Activated CD8-positive, alpha-beta memory T cell treated with anti-CD3 and anti-CD28 coated beads, Interleukin-2, amount 10 ng/mL, durations not matched to agents 7 days and 5 days (primary cell): ENCODE measurements at regions not wholly inside any gene's neighbourhood (a gene's known extent, or its start where the extent isn't known, plus 50 kb on each side); places are given as distances from the start of the nearest gene placed in this dataset.
"Not testable (repeated sequence)": the region's sequence is repeated elsewhere in the genome, so short reads cannot be mapped to it uniquely, and the experiment has no call there.

Experiments used
- ATAC-seq: fragments of 150-1000 bp; cut with Tn5 transposase; one replicate; pipeline ENCODE4 v1.10.0; 2021; ENCODE audit warnings: moderate library complexity
- CTCF ChIA-PET: fragments of 350-600 bp; sonication (Branson Sonifier 250); formaldehyde crosslinking; loops from one replicate; lab custom pipeline; 2021; ENCODE audit warnings: antibody characterized with exemption; lab: Charles Lee
- DNase-seq: peaks from one replicate; pipeline ENCODE4 v3.0.0-alpha.2; 2020
- H3K27ac Mint-ChIP-seq: one replicate; pipeline ENCODE4 v1.8.0; 2021; ENCODE audit warnings: mild to moderate bottlenecking, mixed read lengths
- H3K27me3 Mint-ChIP-seq: one replicate; pipeline ENCODE4 v1.8.0; 2021; ENCODE audit warnings: mixed read lengths
- H3K36me3 Mint-ChIP-seq: one replicate; pipeline ENCODE4 v1.8.0; 2021; ENCODE audit warnings: mild to moderate bottlenecking, mixed read lengths
- H3K4me1 Mint-ChIP-seq: one replicate; pipeline ENCODE4 v1.8.0; 2021; ENCODE audit warnings: mixed read lengths
- H3K4me3 Mint-ChIP-seq: one replicate; pipeline ENCODE4 v1.8.0; 2021; ENCODE audit warnings: mild to moderate bottlenecking, moderate library complexity, mixed read lengths
- H3K9me3 Mint-ChIP-seq: one replicate; pipeline ENCODE4 v1.8.0; 2022; ENCODE audit warnings: low read depth, mixed read lengths

DNA sequence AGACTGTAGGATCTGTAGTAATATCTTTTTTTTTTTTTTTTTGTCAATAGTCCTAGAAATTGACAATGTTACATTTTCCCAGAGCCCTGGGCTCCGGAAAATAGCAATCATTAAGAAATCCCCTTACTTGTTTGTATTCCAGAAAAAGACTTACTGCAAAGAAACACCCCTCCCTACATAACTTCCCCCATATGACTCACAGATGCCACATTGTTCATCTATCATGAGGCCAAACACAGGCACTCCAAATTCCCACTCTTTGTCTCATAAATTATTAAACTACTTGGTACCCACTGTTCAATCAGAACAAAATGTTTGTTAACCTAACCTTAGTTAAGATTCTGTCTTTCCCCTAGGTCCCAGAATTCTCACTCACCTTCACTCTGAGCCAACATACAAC is 53.5 kb downstream of the TEX51 start:
- H3K27me3 Mint-ChIP-seq = peaks cover 19% of the 10 kb centered on the region
- H3K27ac Mint-ChIP-seq = no peak overlapping the region
- CTCF ChIA-PET = no interaction called here
- no peaks in the 10 kb centered on the region for H3K9me3 Mint-ChIP-seq
- ATAC-seq = no peak
- H3K4me1 Mint-ChIP-seq = no peaks in the 10 kb centered on the region
- H3K36me3 Mint-ChIP-seq = no peaks in the 10 kb centered on the region
- no peak overlapping the region for H3K4me3 Mint-ChIP-seq
- no peak for DNase-seq

DNA sequence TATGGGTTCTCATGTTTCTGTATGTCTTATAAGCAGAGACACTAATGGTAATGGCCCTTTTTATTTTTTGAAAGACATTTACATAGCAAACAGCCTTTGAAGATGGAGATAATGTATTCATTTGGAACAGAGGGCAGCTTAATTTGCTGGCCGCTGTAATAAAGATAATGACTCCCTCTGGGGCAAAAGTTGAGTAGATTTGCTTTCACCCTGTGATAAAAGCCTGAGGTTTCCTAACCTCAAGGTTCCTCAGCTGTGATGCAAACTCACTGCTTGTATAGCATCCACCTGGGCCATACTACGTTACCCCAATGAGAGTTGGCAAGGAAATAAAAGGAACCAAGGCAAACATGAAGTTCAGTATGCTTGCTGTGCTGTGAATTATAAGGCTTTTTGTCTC is 54.8 kb downstream of the TEX51 start:
- DNase-seq (no peak), ATAC-seq (no peak)
- Mint-ChIP-seq H3K9me3 (no peaks in the 10 kb centered on the region), H3K4me1 (no peaks in the 10 kb centered on the region), H3K36me3 (no peaks in the 10 kb centered on the region), H3K27ac (no peak overlapping the region), H3K27me3 (peaks cover 27% of the 10 kb centered on the region), H3K4me3 (no peak overlapping the region)
- CTCF ChIA-PET = no interaction called here

GRCh38 chr2:126954831-126955230 is 56.1 kb downstream of the TEX51 start:
- Mint-ChIP-seq H3K27me3 (peaks cover 39% of the 10 kb centered on the region), H3K4me1 (no peaks in the 10 kb centered on the region), H3K4me3 (no peak overlapping the region), H3K36me3 (no peaks in the 10 kb centered on the region), H3K9me3 (no peaks in the 10 kb centered on the region), H3K27ac (no peak overlapping the region)
- no peak for DNase-seq
- CTCF ChIA-PET = interaction anchor here (1.3 kb wide), 1 partner anchor 17 kb away, joined by 6 read pairs; no protein-coding TSS in a partner anchor
- no peak for ATAC-seq

GRCh38 chr2:126956773-126957172 is 58.1 kb downstream of the TEX51 start:
- CTCF ChIA-PET = interaction anchor here (0.6 kb wide), 1 partner anchor 15 kb away, joined by 3 read pairs; no protein-coding TSS in a partner anchor
- not testable (repeated sequence) for H3K9me3 Mint-ChIP-seq, H3K27ac Mint-ChIP-seq, H3K4me3 Mint-ChIP-seq, ATAC-seq, H3K36me3 Mint-ChIP-seq, H3K4me1 Mint-ChIP-seq, DNase-seq
- peaks cover 56% of the 10 kb centered on the region for H3K27me3 Mint-ChIP-seq

- no peaks in the 10 kb centered on the region for H3K9me3 Mint-ChIP-seq
- peaks cover 73% of the 10 kb centered on the region for H3K27me3 Mint-ChIP-seq
- no peak overlapping the region for H3K4me3 Mint-ChIP-seq
- CTCF ChIA-PET = interaction anchor here (0.8 kb wide), 1 partner anchor 9 kb away, joined by 4 read pairs; no protein-coding TSS in a partner anchor
- ATAC-seq (no peak), DNase-seq (no peak)
- no peaks in the 10 kb centered on the region for H3K4me1 Mint-ChIP-seq
- H3K27ac Mint-ChIP-seq = no peak overlapping the region
- H3K36me3 Mint-ChIP-seq = no peaks in the 10 kb centered on the region
These were observed 64.7 kb downstream of the TEX51 start for GRCh38 chr2:126963390-126963789.

GRCh38 chr2:126966601-126967000 is 67.9 kb downstream of the TEX51 start:
- no peak overlapping the region for H3K27ac Mint-ChIP-seq
- no peaks in the 10 kb centered on the region for H3K4me1 Mint-ChIP-seq
- CTCF ChIA-PET = no interaction called here
- H3K27me3 Mint-ChIP-seq = peaks cover 66% of the 10 kb centered on the region
- no peaks in the 10 kb centered on the region for H3K9me3 Mint-ChIP-seq
- DNase-seq = no peak
- H3K4me3 Mint-ChIP-seq = no peak overlapping the region
- ATAC-seq = no peak
- no peaks in the 10 kb centered on the region for H3K36me3 Mint-ChIP-seq

GRCh38 chr2:126970583-126970982 is 71.9 kb downstream of the TEX51 start:
- no peaks in the 10 kb centered on the region for H3K36me3 Mint-ChIP-seq
- no peak overlapping the region for H3K4me3 Mint-ChIP-seq
- ATAC-seq (no peak), DNase-seq (no peak)
- H3K4me1 Mint-ChIP-seq = peaks cover 2% of the 10 kb centered on the region
- H3K9me3 Mint-ChIP-seq = no peaks in the 10 kb centered on the region
- H3K27ac Mint-ChIP-seq = no peak overlapping the region
- H3K27me3 Mint-ChIP-seq = peaks cover 64% of the 10 kb centered on the region
- CTCF ChIA-PET = interaction anchor here (1.9 to 3.0 kb wide), 3 partner anchors 80 to 194 kb away, joined by 4 to 21 read pairs (median 7); no protein-coding TSS in a partner anchor

DNA sequence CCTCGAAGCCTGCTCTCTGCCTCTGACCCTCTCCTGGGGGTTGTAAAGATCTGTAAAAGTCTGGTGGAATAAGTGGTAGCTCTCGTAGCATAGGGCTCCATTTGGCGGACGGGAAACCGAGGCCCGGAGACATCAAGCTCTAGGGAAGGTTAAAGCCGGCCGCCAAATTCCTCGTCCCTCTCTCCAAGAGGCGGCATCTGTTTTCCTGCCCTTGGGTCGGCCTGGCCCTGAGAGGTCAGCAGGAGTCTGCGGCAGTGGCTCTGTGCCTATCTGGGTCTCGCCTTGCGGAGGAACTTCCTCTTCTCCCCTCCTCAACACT is 72.4 kb downstream of the TEX51 start:
- H3K27me3 Mint-ChIP-seq = peaks cover 63% of the 10 kb centered on the region
- peaks cover 2% of the 10 kb centered on the region for H3K4me1 Mint-ChIP-seq
- CTCF ChIA-PET = interaction anchor here (0.6 to 3.0 kb wide), 8 partner anchors 11 to 443 kb away, joined by 3 to 21 read pairs (median 6); no protein-coding TSS in a partner anchor
- no peak overlapping the region for H3K4me3 Mint-ChIP-seq
- H3K27ac Mint-ChIP-seq = no peak overlapping the region
- ATAC-seq = no peak
- DNase-seq = no peak
- no peaks in the 10 kb centered on the region for H3K36me3 Mint-ChIP-seq
- H3K9me3 Mint-ChIP-seq = no peaks in the 10 kb centered on the region

DNA sequence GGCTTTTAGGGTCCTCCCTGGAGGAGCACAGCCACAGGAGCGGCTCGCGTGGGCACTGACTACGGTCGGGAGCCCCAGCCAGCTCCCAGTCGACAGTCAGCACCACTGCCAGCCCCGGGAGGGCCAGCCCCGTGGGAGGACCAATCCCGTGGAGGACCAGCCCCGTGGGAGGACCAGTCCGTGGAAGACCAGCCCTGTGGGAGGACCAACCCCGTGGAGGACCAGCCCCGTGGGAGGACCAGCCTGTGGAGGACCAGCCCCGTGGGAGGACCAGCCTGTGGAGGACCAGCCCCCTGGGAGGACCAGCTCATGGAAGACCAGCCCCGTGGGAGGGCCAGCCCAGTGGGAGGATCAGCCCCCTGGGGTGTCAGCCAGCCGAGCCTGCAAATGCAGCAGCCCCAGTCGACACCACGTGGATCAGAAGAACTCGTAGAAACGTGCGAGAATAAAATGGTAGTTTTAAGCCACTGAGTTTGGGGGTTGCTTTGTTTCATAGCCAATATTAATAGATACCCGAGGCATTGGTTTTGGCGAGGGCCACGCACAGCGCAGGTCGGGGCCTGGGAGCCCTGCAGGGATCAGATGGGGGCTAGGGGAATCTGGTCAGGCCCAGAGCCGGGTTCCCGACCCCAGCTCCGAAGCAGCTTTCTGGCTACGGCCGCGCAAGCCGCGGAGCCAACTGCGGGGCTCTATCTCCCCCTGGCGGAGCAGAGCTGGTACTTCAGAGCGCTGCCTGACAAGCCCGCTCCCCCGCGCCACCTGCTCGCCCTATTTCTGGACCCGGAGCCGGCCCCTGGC is 73.0 kb downstream of the TEX51 start:
- Mint-ChIP-seq H3K4me1 (peaks cover 2% of the 10 kb centered on the region), H3K36me3 (no peaks in the 10 kb centered on the region), H3K4me3 (no peak overlapping the region), H3K27me3 (peaks cover 58% of the 10 kb centered on the region), H3K9me3 (no peaks in the 10 kb centered on the region), H3K27ac (no peak overlapping the region)
- DNase-seq = peak; percentile 69
- peak; percentile 86 for ATAC-seq
- CTCF ChIA-PET = interaction anchor here (0.6 to 3.0 kb wide), 26 partner anchors 8 to 443 kb away, joined by 3 to 21 read pairs (median 4); no protein-coding TSS in a partner anchor

- Mint-ChIP-seq H3K27ac (no peak overlapping the region), H3K9me3 (no peaks in the 10 kb centered on the region), H3K36me3 (no peaks in the 10 kb centered on the region), H3K27me3 (peaks cover 53% of the 10 kb centered on the region), H3K4me3 (no peak overlapping the region), H3K4me1 (peaks cover 2% of the 10 kb centered on the region)
- ATAC-seq = peak; percentile 10
- no peak for DNase-seq
- CTCF ChIA-PET = interaction anchor here (0.5 to 3.0 kb wide), 25 partner anchors 8 to 444 kb away, joined by 3 to 21 read pairs (median 4); no protein-coding TSS in a partner anchor
These were observed 73.6 kb downstream of the TEX51 start for GRCh38 chr2:126972279-126972626.

DNA sequence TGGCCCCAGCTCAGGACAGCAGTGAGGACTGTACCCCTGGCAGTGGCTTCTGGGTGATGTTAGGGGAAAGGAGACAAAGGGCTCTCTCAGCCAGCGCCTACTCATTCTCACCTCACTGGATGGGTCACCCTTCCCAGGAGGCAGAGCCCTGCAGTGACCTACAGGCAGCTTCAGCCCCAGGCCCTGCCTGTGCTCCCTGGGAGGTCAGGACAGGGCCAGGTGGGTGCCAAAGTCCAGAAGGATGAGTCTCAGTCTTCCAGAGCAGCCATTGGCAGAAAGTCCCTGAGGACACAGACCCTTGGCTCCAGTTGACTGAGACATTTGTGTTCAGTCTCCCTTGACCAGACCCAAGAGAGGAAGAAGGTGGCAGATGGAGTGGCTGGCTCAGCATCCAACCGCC is 75.1 kb downstream of the TEX51 start:
- H3K27ac Mint-ChIP-seq = no peak overlapping the region
- CTCF ChIA-PET = no interaction called here
- peaks cover 2% of the 10 kb centered on the region for H3K4me1 Mint-ChIP-seq
- DNase-seq (no peak), ATAC-seq (no peak)
- H3K4me3 Mint-ChIP-seq = no peak overlapping the region
- H3K36me3 Mint-ChIP-seq = no peaks in the 10 kb centered on the region
- peaks cover 49% of the 10 kb centered on the region for H3K27me3 Mint-ChIP-seq
- no peaks in the 10 kb centered on the region for H3K9me3 Mint-ChIP-seq

GRCh38 chr2:126975671-126976655 is 77.3 kb downstream of the TEX51 start:
- no peak for ATAC-seq
- DNase-seq = no peak
- CTCF ChIA-PET = no interaction called here
- Mint-ChIP-seq H3K27me3 (peaks cover 34% of the 10 kb centered on the region), H3K27ac (no peak overlapping the region), H3K9me3 (no peaks in the 10 kb centered on the region), H3K4me1 (peaks cover 2% of the 10 kb centered on the region), H3K4me3 (no peak overlapping the region), H3K36me3 (no peaks in the 10 kb centered on the region)

- ATAC-seq (no peak), DNase-seq (no peak)
- Mint-ChIP-seq H3K27ac (no peak overlapping the region), H3K27me3 (peaks cover 33% of the 10 kb centered on the region), H3K9me3 (no peaks in the 10 kb centered on the region), H3K36me3 (no peaks in the 10 kb centered on the region), H3K4me3 (no peak overlapping the region), H3K4me1 (peaks cover 1% of the 10 kb centered on the region)
- CTCF ChIA-PET = interaction anchor here (0.8 kb wide), 1 partner anchor 73 kb away, joined by 4 read pairs; no protein-coding TSS in a partner anchor
These were observed 78.1 kb downstream of the TEX51 start for GRCh38 chr2:126976721-126977328.
